Esophagus muscularis mucosa (tissue), 4 donors: ENCODE measurements at regions not wholly inside any gene's neighbourhood (a gene's known extent, or its start where the extent isn't known, plus 50 kb on each side); places are given as distances from the start of the nearest gene placed in this dataset.

ENCODE experiments used
- DNase-seq: peaks from one replicate; pipeline ENCODE4 v3.0.0-alpha.2; 2017; ENCODE audit errors: extremely low spot score
- H3K27ac ChIP-seq, 4 donors: fragments of 200-600 bp; sonication (generic); replicated peaks in 1 of 4; 1 replicate in 3 of 4; 2 replicates in 1 of 4; pipeline ENCODE4 v1.5.1; 2016 to 2019; ENCODE audit warnings: mild to moderate bottlenecking in 1 of 4
- H3K27me3 ChIP-seq, 4 donors: fragments of 200-600 bp; sonication (generic); one replicate each; pipeline versions ENCODE4 v1.5.1 to v1.6.0; 2016 to 2019
- H3K36me3 ChIP-seq, 4 donors: fragments of 200-600 bp; sonication (generic); one replicate each; pipeline ENCODE4 v1.5.1; 2016 to 2019
- H3K4me1 ChIP-seq, 4 donors: fragments of 200-600 bp; sonication (generic); one replicate each; pipeline ENCODE4 v1.5.1; 2016 to 2019
- H3K4me3 ChIP-seq, 4 donors: fragments of 200-600 bp; sonication (generic); 1 replicate in 2 of 4; 2 replicates in 2 of 4; pipeline ENCODE4 v1.5.1; 2016 to 2019; ENCODE audit warnings: mild to moderate bottlenecking in 4 of 4, moderate library complexity in 1 of 4
- H3K9me3 ChIP-seq, 4 donors: fragments of 200-600 bp; sonication (generic); 1 replicate in 3 of 4; 2 replicates in 1 of 4; pipeline ENCODE4 v1.5.1; 2016 to 2019
- CTCF ChIP-seq, 3 experiments: fragments of 200-600 bp in 2 of 3; fragments of 450-650 bp in 1 of 3; sonication (generic) in 2 of 3; IDR thresholded peaks; one replicate each; pipeline ENCODE4 v1.5.1; 2017 to 2019; ENCODE audit warnings: antibody characterized with exemption in 3 of 3, mild to moderate bottlenecking in 2 of 3, moderate library complexity in 1 of 3
- EP300 ChIP-seq: sonication (generic); formaldehyde crosslinking; IDR thresholded peaks from one replicate; pipeline ENCODE4 v1.6.1; 2017; ENCODE audit warnings: antibody characterized with exemption
- POLR2A ChIP-seq: fragments of 450-650 bp; IDR thresholded peaks from one replicate; pipeline ENCODE4 v1.6.1; 2017; ENCODE audit warnings: antibody characterized with exemption, moderate library complexity, mild to moderate bottlenecking, low read depth
- POLR2AphosphoS5 ChIP-seq, 2 donors: sonication (generic); formaldehyde crosslinking; IDR thresholded peaks; one replicate each; pipeline ENCODE4 v1.6.1; 2017; ENCODE audit warnings: antibody characterized with exemption in 2 of 2
- WGBS: methylation state at CpG from one replicate; pipeline ENCODE4 v1.1.5; 2018; 5-methylcytosine and 5-hydroxymethylcytosine counted together
- intact Hi-C: fragments of 100-400 bp; cut with DNase I; formaldehyde crosslinking; loops from one replicate; pipeline ENCODE4 v1.15.1; 2023

- Histone ChIP-seq H3K9me3 (no peaks in the 10 kb centered on the region), H3K4me1 (peaks cover 0 to 8% (median 0%) of the 10 kb centered on the region in 4 donors), H3K36me3 (no peaks in the 10 kb centered on the region), H3K27me3 (peaks cover 0 to 14% (median 0%) of the 10 kb centered on the region in 4 donors), H3K4me3 (no peak overlapping the region), H3K27ac (no peak overlapping the region)
- intact Hi-C loops = no loop called here
- WGBS = 77% methylated on average over 8 of the region's 9 CpGs
- TF ChIP-seq CTCF (IDR thresholded peaks at IDR 0.05) (no peak), EP300 (no peak), POLR2A (no peak), POLR2AphosphoS5 (IDR thresholded peaks at IDR 0.05) (no peak)
- no peak for DNase-seq
These were observed 177.4 kb upstream of the RREB1 start for GRCh38 chr6:6930223-6930880.

GRCh38 chr6:6931071-6932025, 176.4 kb upstream of the RREB1 start:
- Histone ChIP-seq H3K4me1 (peaks cover 0 to 8% (median 0%) of the 10 kb centered on the region in 4 donors), H3K4me3 (no peak overlapping the region), H3K36me3 (no peaks in the 10 kb centered on the region), H3K9me3 (no peaks in the 10 kb centered on the region), H3K27ac (no peak overlapping the region), H3K27me3 (peaks cover 0 to 14% (median 0%) of the 10 kb centered on the region in 4 donors)
- WGBS = 69% methylated on average over 9 of the region's 9 CpGs
- intact Hi-C loops = no loop called here
- TF ChIP-seq EP300 = no peak
- no peak for TF ChIP-seq POLR2A
- TF ChIP-seq CTCF (IDR thresholded peaks at IDR 0.05) = no peak
- TF ChIP-seq POLR2AphosphoS5 (IDR thresholded peaks at IDR 0.05) = no peak
- no peak for DNase-seq

GRCh38 chr6:6932341-6932740, 175.4 kb upstream of the RREB1 start:
- H3K9me3 ChIP-seq = no peaks in the 10 kb centered on the region
- WGBS = 55% methylated on average over 4 of the region's 4 CpGs
- TF ChIP-seq EP300 (no peak), CTCF (IDR thresholded peaks at IDR 0.05) (no peak), POLR2A (no peak), POLR2AphosphoS5 (IDR thresholded peaks at IDR 0.05) (no peak)
- H3K27ac ChIP-seq = no peak overlapping the region
- H3K4me1 ChIP-seq = peaks cover 0 to 7% (median 0%) of the 10 kb centered on the region in 4 donors
- no peak overlapping the region for H3K4me3 ChIP-seq
- intact Hi-C loops = no loop called here
- DNase-seq = no peak
- H3K27me3 ChIP-seq = peaks cover 0 to 14% (median 0%) of the 10 kb centered on the region in 4 donors
- no peaks in the 10 kb centered on the region for H3K36me3 ChIP-seq

GRCh38 chr6:6932968-6933367, 174.8 kb upstream of the RREB1 start:
- 86% methylated on average over 7 of the region's 7 CpGs for whole genome bisulfite sequencing
- H3K27me3 ChIP-seq = peaks cover 0 to 7% (median 0%) of the 10 kb centered on the region in 4 donors
- H3K36me3 ChIP-seq = no peaks in the 10 kb centered on the region
- no peak for DNase-seq
- H3K27ac ChIP-seq = no peak overlapping the region
- TF ChIP-seq POLR2AphosphoS5 (IDR thresholded peaks at IDR 0.05) (no peak), EP300 (no peak), CTCF (IDR thresholded peaks at IDR 0.05) (no peak), POLR2A (no peak)
- H3K4me3 ChIP-seq = no peak overlapping the region
- H3K9me3 ChIP-seq = no peaks in the 10 kb centered on the region
- intact Hi-C loops = no loop called here
- peaks cover 0 to under 1% (median 0%) of the 10 kb centered on the region in 4 donors for H3K4me1 ChIP-seq
